ENCODE measurements at regions not wholly inside any gene's neighbourhood (a gene's known extent, or its start where the extent isn't known, plus 50 kb on each side); places are given as distances from the start of the nearest gene placed in this dataset.
A peak's percentile ranks its signal among the peaks of the same experiment; 100 is the strongest.

DNA sequence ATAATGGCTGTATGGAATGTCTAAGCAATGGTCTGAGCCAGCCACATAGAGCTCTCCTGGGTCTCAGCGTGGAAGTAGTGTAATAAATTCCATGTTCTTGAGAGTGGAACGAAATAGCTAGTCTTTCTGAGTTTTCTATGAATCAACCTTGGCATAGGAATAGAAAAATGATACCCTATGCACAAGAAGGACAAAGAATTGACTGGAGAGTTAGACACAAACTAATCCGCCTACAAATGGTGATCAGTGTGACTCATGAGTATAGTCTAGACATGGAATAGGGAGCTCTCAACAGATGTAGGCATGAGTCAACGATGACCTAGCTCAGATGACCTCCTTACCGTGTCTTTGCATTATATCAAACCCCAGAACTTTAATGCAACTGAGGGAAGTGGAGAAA lies 256.8 kb upstream of the GRIN3A start:
- TF ChIP-seq EP300 (IDR thresholded peaks at IDR 0.05; ENCODE audit: borderline replicate concordance) (peak; percentile 99), ZBTB7A (IDR thresholded peaks at IDR 0.05; ENCODE audit: low read depth) (no peak), RAD21 (IDR thresholded peaks at IDR 0.05; ENCODE audit: low read depth) (no peak; the same call in 1 of the 2 replicates), TCF12 (IDR thresholded peaks at IDR 0.05; ENCODE audit: low read depth) (peak; percentile 98), CREB1 (IDR thresholded peaks at IDR 0.05; ENCODE audit: low read depth) (0 out of 2 replicates have a peak, but pooled peaks have one; percentile 33), TEAD4 (IDR thresholded peaks at IDR 0.05) (peak; percentile 89), FOXM1 (IDR thresholded peaks at IDR 0.05; ENCODE audit: borderline replicate concordance, low read depth) (peak; percentile 97), NFIC (IDR thresholded peaks at IDR 0.05) (peak; percentile 96), CEBPB (IDR thresholded peaks at IDR 0.05) (no peak), TAF1 (IDR thresholded peaks at IDR 0.05; ENCODE audit: low read depth) (no peak), EGR1 (IDR thresholded peaks at IDR 0.05) (no peak), YY1 (IDR thresholded peaks at IDR 0.05; ENCODE audit: low read depth) (peak; percentile 63; the same call in 1 of the 2 replicates)
- TF ChIP-seq, protein P1, sequence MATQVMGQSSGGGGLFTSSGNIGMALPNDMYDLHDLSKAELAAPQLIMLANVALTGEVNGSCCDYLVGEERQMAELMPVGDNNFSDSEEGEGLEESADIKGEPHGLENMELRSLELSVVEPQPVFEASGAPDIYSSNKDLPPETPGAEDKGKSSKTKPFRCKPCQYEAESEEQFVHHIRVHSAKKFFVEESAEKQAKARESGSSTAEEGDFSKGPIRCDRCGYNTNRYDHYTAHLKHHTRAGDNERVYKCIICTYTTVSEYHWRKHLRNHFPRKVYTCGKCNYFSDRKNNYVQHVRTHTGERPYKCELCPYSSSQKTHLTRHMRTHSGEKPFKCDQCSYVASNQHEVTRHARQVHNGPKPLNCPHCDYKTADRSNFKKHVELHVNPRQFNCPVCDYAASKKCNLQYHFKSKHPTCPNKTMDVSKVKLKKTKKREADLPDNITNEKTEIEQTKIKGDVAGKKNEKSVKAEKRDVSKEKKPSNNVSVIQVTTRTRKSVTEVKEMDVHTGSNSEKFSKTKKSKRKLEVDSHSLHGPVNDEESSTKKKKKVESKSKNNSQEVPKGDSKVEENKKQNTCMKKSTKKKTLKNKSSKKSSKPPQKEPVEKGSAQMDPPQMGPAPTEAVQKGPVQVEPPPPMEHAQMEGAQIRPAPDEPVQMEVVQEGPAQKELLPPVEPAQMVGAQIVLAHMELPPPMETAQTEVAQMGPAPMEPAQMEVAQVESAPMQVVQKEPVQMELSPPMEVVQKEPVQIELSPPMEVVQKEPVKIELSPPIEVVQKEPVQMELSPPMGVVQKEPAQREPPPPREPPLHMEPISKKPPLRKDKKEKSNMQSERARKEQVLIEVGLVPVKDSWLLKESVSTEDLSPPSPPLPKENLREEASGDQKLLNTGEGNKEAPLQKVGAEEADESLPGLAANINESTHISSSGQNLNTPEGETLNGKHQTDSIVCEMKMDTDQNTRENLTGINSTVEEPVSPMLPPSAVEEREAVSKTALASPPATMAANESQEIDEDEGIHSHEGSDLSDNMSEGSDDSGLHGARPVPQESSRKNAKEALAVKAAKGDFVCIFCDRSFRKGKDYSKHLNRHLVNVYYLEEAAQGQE (IDR thresholded peaks at IDR 0.05; ENCODE audit: low read depth): no peak
- TF ChIP-seq, protein P2, sequence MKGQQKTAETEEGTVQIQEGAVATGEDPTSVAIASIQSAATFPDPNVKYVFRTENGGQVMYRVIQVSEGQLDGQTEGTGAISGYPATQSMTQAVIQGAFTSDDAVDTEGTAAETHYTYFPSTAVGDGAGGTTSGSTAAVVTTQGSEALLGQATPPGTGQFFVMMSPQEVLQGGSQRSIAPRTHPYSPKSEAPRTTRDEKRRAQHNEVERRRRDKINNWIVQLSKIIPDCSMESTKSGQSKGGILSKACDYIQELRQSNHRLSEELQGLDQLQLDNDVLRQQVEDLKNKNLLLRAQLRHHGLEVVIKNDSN (IDR thresholded peaks at IDR 0.05): peak; percentile 19; the same call in 1 of the 2 replicates
- TF ChIP-seq, protein P3, sequence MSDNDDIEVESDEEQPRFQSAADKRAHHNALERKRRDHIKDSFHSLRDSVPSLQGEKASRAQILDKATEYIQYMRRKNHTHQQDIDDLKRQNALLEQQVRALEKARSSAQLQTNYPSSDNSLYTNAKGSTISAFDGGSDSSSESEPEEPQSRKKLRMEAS (IDR thresholded peaks at IDR 0.05): no peak; the same call in 1 of the 2 replicates

DNA sequence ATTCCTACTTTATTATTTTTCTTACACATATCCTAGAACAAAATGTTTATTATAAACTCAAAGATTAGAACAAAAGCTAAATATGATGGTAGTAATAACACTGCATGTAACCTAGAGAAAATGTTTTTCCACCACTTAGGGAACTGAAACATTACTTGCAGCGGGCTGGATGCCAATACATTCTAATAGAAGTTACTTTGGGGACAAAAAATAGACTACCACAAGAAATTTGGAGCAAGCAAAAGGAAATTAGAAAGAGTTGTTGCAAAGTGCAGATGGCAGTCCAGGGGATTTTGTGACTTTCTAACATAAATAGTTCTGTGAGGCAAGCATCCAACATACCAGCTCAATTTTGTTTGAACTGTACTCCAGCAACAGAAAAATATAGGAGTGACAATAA lies 255.3 kb upstream of the GRIN3A start:
- TF ChIP-seq CREB1 (IDR thresholded peaks at IDR 0.05; ENCODE audit: low read depth): no peak
- no peak for TF ChIP-seq YY1 (IDR thresholded peaks at IDR 0.05; ENCODE audit: low read depth)
- TF ChIP-seq, protein P2 (IDR thresholded peaks at IDR 0.05): no peak
- no peak for TF ChIP-seq EGR1 (IDR thresholded peaks at IDR 0.05)
- TF ChIP-seq NFIC (IDR thresholded peaks at IDR 0.05): no peak
- TF ChIP-seq EP300 (IDR thresholded peaks at IDR 0.05; ENCODE audit: borderline replicate concordance): no peak
- no peak for TF ChIP-seq ZBTB7A (IDR thresholded peaks at IDR 0.05; ENCODE audit: low read depth)
- TF ChIP-seq, protein P3 (IDR thresholded peaks at IDR 0.05): no peak
- no peak for TF ChIP-seq TAF1 (IDR thresholded peaks at IDR 0.05; ENCODE audit: low read depth)

DNA sequence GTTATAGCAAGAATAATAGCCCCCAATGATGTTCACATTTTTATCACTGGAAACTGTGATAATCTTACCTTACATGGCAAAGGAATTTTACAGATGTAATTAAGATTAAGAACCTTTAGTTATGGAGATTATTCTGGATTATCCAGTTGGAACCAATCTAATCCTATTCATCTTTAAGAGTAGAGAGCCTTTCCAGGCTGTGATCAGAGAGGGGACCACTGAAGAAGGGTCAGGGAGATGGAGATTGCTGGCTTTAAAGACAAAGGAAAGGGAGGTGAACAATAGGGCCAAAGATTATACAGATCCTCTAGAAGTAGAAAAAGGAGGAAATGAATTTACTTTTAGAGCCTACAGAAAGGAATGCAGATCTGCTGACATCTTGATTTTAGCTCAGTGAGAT lies 253.5 kb upstream of the GRIN3A start:
- TF ChIP-seq RAD21 (IDR thresholded peaks at IDR 0.05; ENCODE audit: low read depth): no peak
- no peak for TF ChIP-seq NFIC (IDR thresholded peaks at IDR 0.05)
- TF ChIP-seq, protein P1 (IDR thresholded peaks at IDR 0.05; ENCODE audit: low read depth): no peak
- TF ChIP-seq TEAD4 (IDR thresholded peaks at IDR 0.05): no peak
- TF ChIP-seq, protein P3 (IDR thresholded peaks at IDR 0.05): no peak
- no peak for TF ChIP-seq FOXM1 (IDR thresholded peaks at IDR 0.05; ENCODE audit: borderline replicate concordance, low read depth)
- TF ChIP-seq EGR1 (IDR thresholded peaks at IDR 0.05): no peak
- TF ChIP-seq TAF1 (IDR thresholded peaks at IDR 0.05; ENCODE audit: low read depth): no peak
- TF ChIP-seq, protein P2 (IDR thresholded peaks at IDR 0.05): no peak
- no peak for TF ChIP-seq TCF12 (IDR thresholded peaks at IDR 0.05; ENCODE audit: low read depth)
- no peak for TF ChIP-seq CEBPB (IDR thresholded peaks at IDR 0.05)
- TF ChIP-seq EP300 (IDR thresholded peaks at IDR 0.05; ENCODE audit: borderline replicate concordance): no peak
- no peak for TF ChIP-seq CREB1 (IDR thresholded peaks at IDR 0.05; ENCODE audit: low read depth)
- TF ChIP-seq ZBTB7A (IDR thresholded peaks at IDR 0.05; ENCODE audit: low read depth): no peak
- no peak for TF ChIP-seq YY1 (IDR thresholded peaks at IDR 0.05; ENCODE audit: low read depth)

DNA sequence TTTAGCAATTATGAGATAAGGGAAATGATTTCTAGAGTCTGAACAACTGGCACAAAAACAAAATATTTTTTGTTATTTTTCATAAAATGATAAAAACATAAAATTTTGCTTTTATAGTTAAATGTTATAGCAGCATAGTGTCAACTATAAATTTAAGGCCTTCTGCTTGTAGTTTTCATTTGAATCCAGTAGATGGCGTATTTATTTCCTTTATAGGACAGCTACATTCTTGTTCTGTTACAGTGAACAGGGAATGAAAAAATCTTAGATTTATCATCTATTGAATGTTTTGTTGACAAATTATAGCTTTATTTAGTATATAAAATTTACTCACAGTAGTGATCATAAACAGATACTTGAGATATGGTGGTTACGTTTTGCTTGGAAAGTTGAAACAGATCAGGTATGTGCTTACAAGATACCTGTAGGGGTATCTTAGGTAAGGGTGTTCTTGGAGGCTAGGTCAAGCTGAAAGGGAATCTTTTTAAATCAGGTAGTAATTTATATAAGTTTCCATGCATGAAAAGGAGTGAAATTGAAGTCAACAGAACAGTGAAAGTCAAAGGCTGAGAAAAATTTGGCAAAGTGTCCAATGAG lies 239.3 kb upstream of the GRIN3A start:
- no peak for TF ChIP-seq CEBPB (IDR thresholded peaks at IDR 0.05)
- TF ChIP-seq RAD21 (IDR thresholded peaks at IDR 0.05; ENCODE audit: low read depth): peak; percentile 64

DNA sequence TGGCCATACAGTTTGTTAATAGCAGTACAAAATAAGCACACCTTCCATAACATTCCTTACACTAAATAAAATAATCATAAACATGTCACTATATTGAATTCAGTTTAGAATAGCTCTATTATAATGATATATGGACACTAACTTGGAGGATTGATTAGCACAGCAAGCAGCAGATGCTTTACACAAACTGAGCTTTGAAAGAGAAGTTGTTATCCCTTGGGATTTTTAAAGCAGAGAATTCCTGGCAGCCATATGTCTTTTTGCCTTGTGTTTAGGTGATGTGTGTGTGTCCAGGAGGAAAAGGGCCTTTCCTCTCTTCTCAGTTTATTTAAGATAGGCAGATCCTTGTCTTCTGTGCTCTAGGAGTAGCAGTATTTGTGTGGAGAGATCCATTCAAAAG lies 232.2 kb upstream of the GRIN3A start:
- TF ChIP-seq EGR1 (IDR thresholded peaks at IDR 0.05) (no peak), FOXM1 (IDR thresholded peaks at IDR 0.05; ENCODE audit: borderline replicate concordance, low read depth) (no peak), TAF1 (IDR thresholded peaks at IDR 0.05; ENCODE audit: low read depth) (no peak), ZBTB7A (IDR thresholded peaks at IDR 0.05; ENCODE audit: low read depth) (no peak), EP300 (IDR thresholded peaks at IDR 0.05; ENCODE audit: borderline replicate concordance) (no peak), NFIC (IDR thresholded peaks at IDR 0.05) (no peak), YY1 (IDR thresholded peaks at IDR 0.05; ENCODE audit: low read depth) (no peak), TCF12 (IDR thresholded peaks at IDR 0.05; ENCODE audit: low read depth) (no peak), RAD21 (IDR thresholded peaks at IDR 0.05; ENCODE audit: low read depth) (no peak), CREB1 (IDR thresholded peaks at IDR 0.05; ENCODE audit: low read depth) (no peak), TEAD4 (IDR thresholded peaks at IDR 0.05) (no peak), CEBPB (IDR thresholded peaks at IDR 0.05) (no peak)
- TF ChIP-seq, protein P3 (IDR thresholded peaks at IDR 0.05): no peak
- TF ChIP-seq, protein P1 (IDR thresholded peaks at IDR 0.05; ENCODE audit: low read depth): no peak
- TF ChIP-seq, protein P2 (IDR thresholded peaks at IDR 0.05): no peak

All from Ishikawa (cell line).